22Rv1 (cell line): ENCODE measurements at regions not wholly inside any gene's neighbourhood (a gene's known extent, or its start where the extent isn't known, plus 50 kb on each side); places are given as distances from the start of the nearest gene placed in this dataset.

Source experiments
- ZFX ChIP-seq: fragments of 450-650 bp; IDR thresholded peaks from 2 replicates; pipeline ENCODE4 v1.6.1; 2017; ENCODE audit warnings: antibody characterized with exemption, borderline replicate concordance
- TF ChIP-seq, protein P1 (sequence below): fragments of 450-650 bp; IDR thresholded peaks from 2 replicates; pipeline ENCODE4 v1.5.1; 2017; ENCODE audit warnings: mild to moderate bottlenecking

DNA sequence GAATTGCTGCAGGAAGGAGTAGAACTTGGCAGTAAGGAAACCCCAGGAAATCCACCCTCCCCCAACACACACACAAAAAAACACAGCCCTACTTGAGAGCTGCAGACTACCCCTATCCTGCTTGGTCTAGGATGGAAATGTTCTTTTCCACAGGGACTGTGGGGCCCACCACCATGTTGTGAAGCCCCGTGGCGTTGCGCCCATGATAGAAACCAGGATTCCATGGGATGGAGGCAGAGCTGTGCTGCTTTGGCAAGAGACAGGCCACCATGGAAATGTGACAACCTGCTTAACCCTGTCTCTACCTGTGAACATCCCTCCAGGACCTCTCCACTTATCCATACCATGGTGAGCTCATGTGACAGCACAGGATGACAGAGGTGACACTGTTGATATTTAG, 121.1 kb upstream of the NGF start:
- TF ChIP-seq, protein P1, sequence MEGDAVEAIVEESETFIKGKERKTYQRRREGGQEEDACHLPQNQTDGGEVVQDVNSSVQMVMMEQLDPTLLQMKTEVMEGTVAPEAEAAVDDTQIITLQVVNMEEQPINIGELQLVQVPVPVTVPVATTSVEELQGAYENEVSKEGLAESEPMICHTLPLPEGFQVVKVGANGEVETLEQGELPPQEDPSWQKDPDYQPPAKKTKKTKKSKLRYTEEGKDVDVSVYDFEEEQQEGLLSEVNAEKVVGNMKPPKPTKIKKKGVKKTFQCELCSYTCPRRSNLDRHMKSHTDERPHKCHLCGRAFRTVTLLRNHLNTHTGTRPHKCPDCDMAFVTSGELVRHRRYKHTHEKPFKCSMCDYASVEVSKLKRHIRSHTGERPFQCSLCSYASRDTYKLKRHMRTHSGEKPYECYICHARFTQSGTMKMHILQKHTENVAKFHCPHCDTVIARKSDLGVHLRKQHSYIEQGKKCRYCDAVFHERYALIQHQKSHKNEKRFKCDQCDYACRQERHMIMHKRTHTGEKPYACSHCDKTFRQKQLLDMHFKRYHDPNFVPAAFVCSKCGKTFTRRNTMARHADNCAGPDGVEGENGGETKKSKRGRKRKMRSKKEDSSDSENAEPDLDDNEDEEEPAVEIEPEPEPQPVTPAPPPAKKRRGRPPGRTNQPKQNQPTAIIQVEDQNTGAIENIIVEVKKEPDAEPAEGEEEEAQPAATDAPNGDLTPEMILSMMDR, result no peak
- TF ChIP-seq ZFX, result no peak
